ENCODE measurements at regions not wholly inside any gene's neighbourhood (a gene's known extent, or its start where the extent isn't known, plus 50 kb on each side); places are given as distances from the start of the nearest gene placed in this dataset.

- TF ChIP-seq FOXA2 (IDR thresholded peaks at IDR 0.05) (no peak), RAD21 (IDR thresholded peaks at IDR 0.05) (no peak), GABPA (IDR thresholded peaks at IDR 0.05 in 1 of 2, conservative IDR thresholded peaks at IDR 0.05 in 1 of 2) (no peak), TAF1 (conservative IDR thresholded peaks at IDR 0.05) (no peak), FOXA1 (IDR thresholded peaks at IDR 0.05) (no peak)
Observed at GRCh38 chr6:113676968-113677367, 180.2 kb upstream of the MARCKS start (continued).

- Histone ChIP-seq H3K9ac (ENCODE audit: low read depth in 1 of 2, low read length in 2 of 2) (no peak overlapping the region), H3K27me3 (ENCODE audit: control insufficient read depth in 4 of 4, insufficient read depth in 4 of 4, low read length in 3 of 4) (no peaks in the 10 kb centered on the region), H3K4me3 (ENCODE audit: low read depth in 1 of 3, low read length in 3 of 3) (no peak overlapping the region), H3K27ac (ENCODE audit: low read depth in 1 of 2, low read length in 2 of 2) (no peak overlapping the region), H3K4me1 (ENCODE audit: control insufficient read depth in 4 of 4, insufficient read depth in 4 of 4, low read length in 3 of 4) (no peaks in the 10 kb centered on the region), H3K36me3 (ENCODE audit: control insufficient read depth in 4 of 4, insufficient read depth in 3 of 4, low read depth in 1 of 4, low read length in 3 of 4) (no peaks in the 10 kb centered on the region), H3K9me3 (ENCODE audit: control insufficient read depth in 4 of 4, low read length in 3 of 4) (no peaks in the 10 kb centered on the region)
- TF ChIP-seq ATF3 (IDR thresholded peaks at IDR 0.05) (no peak), CTCF (IDR thresholded peaks at IDR 0.05; ENCODE audit: low read depth, low read length, missing input control) (no peak), ZBTB33 (IDR thresholded peaks at IDR 0.05) (no peak), RAD21 (IDR thresholded peaks at IDR 0.05) (no peak), REST (IDR thresholded peaks at IDR 0.05) (no peak), YY1 (IDR thresholded peaks at IDR 0.05) (no peak), RXRA (IDR thresholded peaks at IDR 0.05) (no peak)
- WGBS, result 84% methylated on average over 3 of the region's 3 CpGs
- no peak for DNase-seq (ENCODE audit: low spot score)
Observed at GRCh38 chr6:113679051-113679450, 178.1 kb upstream of the MARCKS start.

GRCh38 chr6:113680301-113680700 lies 176.8 kb upstream of the MARCKS start:
- no peak overlapping the region for H3K9ac ChIP-seq (ENCODE audit: low read depth in 1 of 2, low read length in 2 of 2)
- H3K4me1 ChIP-seq (ENCODE audit: control insufficient read depth in 4 of 4, insufficient read depth in 4 of 4, low read length in 3 of 4), result no peaks in the 10 kb centered on the region
- DNase-seq (ENCODE audit: low spot score), result no peak
- no peaks in the 10 kb centered on the region for H3K36me3 ChIP-seq (ENCODE audit: control insufficient read depth in 4 of 4, insufficient read depth in 3 of 4, low read depth in 1 of 4, low read length in 3 of 4)
- no peaks in the 10 kb centered on the region for H3K27me3 ChIP-seq (ENCODE audit: control insufficient read depth in 4 of 4, insufficient read depth in 4 of 4, low read length in 3 of 4)
- no peak overlapping the region for H3K27ac ChIP-seq (ENCODE audit: low read depth in 1 of 2, low read length in 2 of 2)
- WGBS, result 85% methylated on average over 2 of the region's 2 CpGs
- H3K4me3 ChIP-seq (ENCODE audit: low read depth in 1 of 3, low read length in 3 of 3), result no peak overlapping the region
- no peaks in the 10 kb centered on the region for H3K9me3 ChIP-seq (ENCODE audit: control insufficient read depth in 4 of 4, low read length in 3 of 4)
- TF ChIP-seq JUND (IDR thresholded peaks at IDR 0.05) (no peak), ZBTB33 (IDR thresholded peaks at IDR 0.05) (no peak), EGR1 (IDR thresholded peaks at IDR 0.05; ENCODE audit: low read depth in 2 of 2) (no peak), YY1 (IDR thresholded peaks at IDR 0.05) (no peak), HNF4A (conservative IDR thresholded peaks at IDR 0.05) (no peak), TAF1 (conservative IDR thresholded peaks at IDR 0.05) (no peak), CTCF (IDR thresholded peaks at IDR 0.05; ENCODE audit: low read depth, low read length, missing input control) (no peak), NR2F2 (IDR thresholded peaks at IDR 0.05) (no peak)
